ENCODE measurements at regions not wholly inside any gene's neighbourhood (a gene's known extent, or its start where the extent isn't known, plus 50 kb on each side); places are given as distances from the start of the nearest gene placed in this dataset.

- WGBS (ENCODE audit: insufficient coverage): 85% methylated on average over 3 of the region's 3 CpGs
- Histone ChIP-seq H3K36me3 (replicated peaks in 1 of 2; ENCODE audit: control extremely low read depth in 1 of 2, control insufficient read depth in 1 of 2, extremely low read depth in 1 of 2, insufficient read depth in 2 of 2, low read length in 1 of 2) (no peaks in the 10 kb centered on the region), H3K4me3 (ENCODE audit: control extremely low read depth in 1 of 5, extremely low read depth in 1 of 5, insufficient read depth in 1 of 5, low read depth in 2 of 5, low read length in 4 of 5) (no peak overlapping the region), H2AFZ (ENCODE audit: insufficient read depth, low read depth, low read length, poor library complexity, severe bottlenecking) (no peak overlapping the region), H3K27ac (ENCODE audit: low read length in 2 of 2) (no peak overlapping the region), H3K4me2 (replicated peaks; ENCODE audit: low read depth, low read length, poor library complexity, severe bottlenecking) (no peak overlapping the region), H3K79me2 (ENCODE audit: control insufficient read depth, insufficient read depth, low read length) (no peaks in the 10 kb centered on the region), H3K27me3 (replicated peaks in 1 of 4; ENCODE audit: control extremely low read depth in 1 of 4, control insufficient read depth in 3 of 4, insufficient read depth in 4 of 4, low read length in 3 of 4) (no peaks in the 10 kb centered on the region), H3K9ac (ENCODE audit: low read length) (no peak overlapping the region), H3K4me1 (ENCODE audit: control insufficient read depth in 2 of 2, insufficient read depth in 2 of 2, low read length in 2 of 2) (no peaks in the 10 kb centered on the region), H3K9me3 (ENCODE audit: control extremely low read depth in 1 of 3, control insufficient read depth in 2 of 3, insufficient read depth in 1 of 3, low read length in 2 of 3) (peaks cover 2 to 15% (median 4%) of the 10 kb centered on the region in 3 donors), H4K20me1 (ENCODE audit: control insufficient read depth, insufficient read depth, low read length, poor library complexity, severe bottlenecking) (no peaks in the 10 kb centered on the region)
- Mint-ChIP-seq H3K27me3 (no peaks in the 10 kb centered on the region), H3K4me1 (no peaks in the 10 kb centered on the region), H3K4me3 (no peak overlapping the region), H3K27ac (no peak overlapping the region), H3K9me3 (ENCODE audit: insufficient read depth) (peaks cover 2% of the 10 kb centered on the region)
- DNase-seq (no peak), ATAC-seq (ENCODE audit: low read depth) (no peak)
- POLR2A ChIA-PET: no interaction called here
- TF ChIP-seq EZH2 (IDR thresholded peaks at IDR 0.05; ENCODE audit: borderline replicate concordance, insufficient read depth, low read depth, low read length, poor library complexity, severe bottlenecking): no peak
- TF ChIP-seq CTCF (IDR thresholded peaks at IDR 0.05): no peak
- CTCF ChIA-PET: no interaction called here
- intact Hi-C loops (cut with micrococcal nuclease): no loop called here
Observed at GRCh38 chr4:160224049-160224448, 1121.2 kb downstream of the RAPGEF2 start.

- Mint-ChIP-seq H3K4me1 (no peaks in the 10 kb centered on the region), H3K27ac (no peak overlapping the region), H3K27me3 (no peaks in the 10 kb centered on the region), H3K4me3 (no peak overlapping the region), H3K9me3 (ENCODE audit: insufficient read depth) (no peaks in the 10 kb centered on the region)
- Histone ChIP-seq H3K9me3 (ENCODE audit: control extremely low read depth in 1 of 3, control insufficient read depth in 2 of 3, insufficient read depth in 1 of 3, low read length in 2 of 3) (no peaks in the 10 kb centered on the region), H2AFZ (ENCODE audit: insufficient read depth, low read depth, low read length, poor library complexity, severe bottlenecking) (no peak overlapping the region), H4K20me1 (ENCODE audit: control insufficient read depth, insufficient read depth, low read length, poor library complexity, severe bottlenecking) (no peaks in the 10 kb centered on the region), H3K79me2 (ENCODE audit: control insufficient read depth, insufficient read depth, low read length) (no peaks in the 10 kb centered on the region), H3K27ac (ENCODE audit: low read length in 2 of 2) (no peak overlapping the region), H3K27me3 (replicated peaks in 1 of 4; ENCODE audit: control extremely low read depth in 1 of 4, control insufficient read depth in 3 of 4, insufficient read depth in 4 of 4, low read length in 3 of 4) (no peaks in the 10 kb centered on the region), H3K4me3 (ENCODE audit: control extremely low read depth in 1 of 5, extremely low read depth in 1 of 5, insufficient read depth in 1 of 5, low read depth in 2 of 5, low read length in 4 of 5) (no peak overlapping the region), H3K4me2 (replicated peaks; ENCODE audit: low read depth, low read length, poor library complexity, severe bottlenecking) (no peak overlapping the region), H3K4me1 (ENCODE audit: control insufficient read depth in 2 of 2, insufficient read depth in 2 of 2, low read length in 2 of 2) (no peaks in the 10 kb centered on the region), H3K9ac (ENCODE audit: low read length) (no peak overlapping the region), H3K36me3 (replicated peaks in 1 of 2; ENCODE audit: control extremely low read depth in 1 of 2, control insufficient read depth in 1 of 2, extremely low read depth in 1 of 2, insufficient read depth in 2 of 2, low read length in 1 of 2) (no peaks in the 10 kb centered on the region)
- WGBS (ENCODE audit: insufficient coverage): 74% methylated on average over 2 of the region's 3 CpGs
- ATAC-seq (ENCODE audit: low read depth): no peak
- intact Hi-C loops (cut with micrococcal nuclease): no loop called here
- DNase-seq: no peak
- ChIA-PET POLR2A (no interaction called here), CTCF (no interaction called here)
- TF ChIP-seq EZH2 (IDR thresholded peaks at IDR 0.05; ENCODE audit: borderline replicate concordance, insufficient read depth, low read depth, low read length, poor library complexity, severe bottlenecking): no peak
- no peak for TF ChIP-seq CTCF (IDR thresholded peaks at IDR 0.05)
Observed at GRCh38 chr4:160233141-160233540, 1130.3 kb downstream of the RAPGEF2 start.

Measured in B cell (primary cell).